ENCODE measurements at regions not wholly inside any gene's neighbourhood (a gene's known extent, or its start where the extent isn't known, plus 50 kb on each side); places are given as distances from the start of the nearest gene placed in this dataset.

- TF ChIP-seq, protein P1, sequence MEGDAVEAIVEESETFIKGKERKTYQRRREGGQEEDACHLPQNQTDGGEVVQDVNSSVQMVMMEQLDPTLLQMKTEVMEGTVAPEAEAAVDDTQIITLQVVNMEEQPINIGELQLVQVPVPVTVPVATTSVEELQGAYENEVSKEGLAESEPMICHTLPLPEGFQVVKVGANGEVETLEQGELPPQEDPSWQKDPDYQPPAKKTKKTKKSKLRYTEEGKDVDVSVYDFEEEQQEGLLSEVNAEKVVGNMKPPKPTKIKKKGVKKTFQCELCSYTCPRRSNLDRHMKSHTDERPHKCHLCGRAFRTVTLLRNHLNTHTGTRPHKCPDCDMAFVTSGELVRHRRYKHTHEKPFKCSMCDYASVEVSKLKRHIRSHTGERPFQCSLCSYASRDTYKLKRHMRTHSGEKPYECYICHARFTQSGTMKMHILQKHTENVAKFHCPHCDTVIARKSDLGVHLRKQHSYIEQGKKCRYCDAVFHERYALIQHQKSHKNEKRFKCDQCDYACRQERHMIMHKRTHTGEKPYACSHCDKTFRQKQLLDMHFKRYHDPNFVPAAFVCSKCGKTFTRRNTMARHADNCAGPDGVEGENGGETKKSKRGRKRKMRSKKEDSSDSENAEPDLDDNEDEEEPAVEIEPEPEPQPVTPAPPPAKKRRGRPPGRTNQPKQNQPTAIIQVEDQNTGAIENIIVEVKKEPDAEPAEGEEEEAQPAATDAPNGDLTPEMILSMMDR (IDR thresholded peaks at IDR 0.05): no peak
- no peak for TF ChIP-seq EP300 (IDR thresholded peaks at IDR 0.05)
- TF ChIP-seq POLR2A (IDR thresholded peaks at IDR 0.05): no peak
- TF ChIP-seq POLR2AphosphoS5 (IDR thresholded peaks at IDR 0.05): no peak
Measured at GRCh38 chr5:171582849-171583248, 163.4 kb downstream of the FGF18 start.
